ENCODE measurements at regions not wholly inside any gene's neighbourhood (a gene's known extent, or its start where the extent isn't known, plus 50 kb on each side); places are given as distances from the start of the nearest gene placed in this dataset.

DNA sequence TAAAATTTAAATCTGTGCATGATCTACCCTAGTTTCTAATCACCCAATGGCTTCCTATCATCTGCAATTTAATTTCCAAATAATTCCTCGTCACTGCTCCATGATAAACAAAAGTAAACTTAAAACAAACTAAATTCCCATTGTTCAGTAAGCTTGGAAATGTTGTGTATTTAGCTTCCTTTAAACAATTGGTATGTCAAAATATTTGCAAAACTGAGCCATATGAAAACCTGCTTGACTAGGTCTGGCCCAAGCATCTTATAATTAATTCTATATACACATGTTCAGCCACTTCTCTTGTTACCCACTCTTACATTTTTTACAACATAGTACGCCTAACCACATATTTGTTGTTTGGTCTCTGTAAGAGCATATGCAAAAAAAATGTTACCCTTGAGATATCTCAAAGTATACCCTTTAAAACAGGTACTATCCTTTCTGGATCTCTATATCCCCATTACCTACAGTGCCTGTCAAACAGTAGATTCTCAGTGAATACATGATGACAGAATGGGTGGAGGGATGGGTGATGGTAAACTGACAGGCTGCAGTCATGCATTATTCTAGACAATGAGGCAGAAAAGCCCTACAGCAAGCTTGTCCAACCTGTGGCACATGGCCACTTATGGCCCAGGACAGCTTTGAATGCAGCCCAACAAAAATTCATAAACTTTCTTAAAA, 1277.9 kb upstream of the TENM4 start:
- no peak for DNase-seq (ENCODE audit: low read depth, low spot score)

- DNase-seq (ENCODE audit: low read depth, low spot score) = no peak
Observed at GRCh38 chr11:80702264-80702663, 1261.4 kb upstream of the TENM4 start.

DNA sequence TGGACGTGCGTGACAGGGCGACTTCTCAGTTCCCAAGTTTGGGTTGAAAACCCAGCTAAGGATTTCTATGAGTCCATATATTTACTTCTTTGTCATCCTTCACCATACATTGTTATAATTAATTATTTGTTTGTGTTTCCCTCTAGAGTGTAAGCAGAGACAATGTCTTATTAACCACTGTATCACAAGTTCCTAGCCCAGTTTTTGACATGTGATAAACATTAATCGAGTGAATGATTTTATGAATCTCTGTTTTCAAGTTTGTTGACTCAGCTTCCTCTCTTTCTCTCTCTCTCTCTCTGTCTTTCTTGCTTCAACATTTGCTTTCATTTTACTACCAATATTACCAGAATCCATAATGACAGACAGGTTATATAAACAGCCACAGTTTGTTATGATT, 1259.6 kb upstream of the TENM4 start:
- no peak for DNase-seq (ENCODE audit: low read depth, low spot score)

DNA sequence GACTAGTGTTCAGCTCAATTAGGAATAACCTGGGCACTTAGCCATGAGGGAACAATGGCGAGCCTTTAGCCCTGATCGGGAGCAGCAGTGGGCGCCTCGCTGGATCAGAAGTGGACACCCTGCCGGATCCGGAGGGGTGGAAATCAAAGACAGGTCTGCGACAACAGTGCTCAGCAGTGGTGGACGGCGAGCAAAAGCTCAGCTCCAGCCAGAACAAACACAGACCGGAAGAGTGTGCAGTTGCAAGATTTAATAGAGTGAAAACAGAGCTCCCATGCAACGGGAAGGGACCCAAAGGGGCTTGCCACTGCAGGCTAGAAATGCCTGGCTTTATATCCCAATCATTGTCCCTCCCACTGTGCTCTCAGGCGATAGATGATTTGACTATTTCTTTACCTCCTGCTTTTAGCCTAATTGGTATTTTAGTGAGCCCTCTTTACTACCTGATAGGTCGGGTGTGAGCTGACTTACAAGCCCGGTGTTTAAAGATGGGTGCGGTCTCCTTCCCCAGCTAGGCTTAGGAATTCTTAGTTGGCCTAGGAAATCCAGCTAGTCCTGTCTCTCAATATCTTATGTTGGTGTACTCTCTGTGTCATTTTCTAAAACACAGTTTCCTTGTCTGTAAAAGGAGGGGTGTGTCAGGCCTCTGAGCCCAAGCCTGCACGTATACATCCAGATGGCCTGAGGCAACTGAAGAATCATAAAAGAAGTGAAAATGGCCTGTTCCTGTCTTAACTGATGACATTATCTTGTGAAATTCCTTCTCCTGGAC, 1258.8 kb upstream of the TENM4 start:
- DNase-seq (ENCODE audit: low read depth, low spot score) = peak; percentile 17

DNA sequence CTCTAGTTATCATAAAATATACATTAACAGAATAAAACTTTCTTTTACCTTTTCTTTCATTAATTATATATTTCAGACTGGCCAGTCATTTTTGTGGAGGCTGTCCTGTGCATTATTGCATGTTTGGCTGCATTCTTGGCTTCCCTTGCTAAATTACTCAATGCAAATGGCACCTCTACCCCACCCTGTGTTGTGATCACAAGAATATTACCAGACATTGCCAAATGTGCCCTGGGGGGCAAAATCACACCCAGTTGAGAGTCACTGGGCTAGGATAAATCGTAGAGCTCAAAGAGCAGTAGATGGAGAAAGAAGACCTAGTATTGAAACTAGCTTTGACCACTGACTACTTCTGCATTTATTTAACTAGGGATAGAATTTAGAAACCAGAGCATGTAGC, 1257.8 kb upstream of the TENM4 start:
- no peak for DNase-seq (ENCODE audit: low read depth, low spot score)

DNA sequence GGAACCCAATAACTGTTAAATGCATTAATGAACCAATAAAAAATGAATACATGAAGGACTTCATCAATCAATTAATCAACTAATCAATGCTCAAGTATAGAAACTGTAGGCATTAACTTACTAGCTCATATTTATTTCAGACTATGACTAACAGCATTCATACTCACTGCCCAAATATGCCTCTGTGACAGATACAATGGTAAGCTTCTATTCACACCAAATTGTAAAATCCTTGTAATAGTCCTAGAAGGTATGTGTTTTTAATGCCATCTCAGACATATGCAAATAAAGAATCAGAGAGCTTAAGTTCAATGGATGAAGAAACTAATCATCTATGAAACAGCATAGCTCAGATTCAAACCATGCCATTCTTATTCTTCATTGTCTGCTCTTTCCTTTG, 1253.6 kb upstream of the TENM4 start:
- DNase-seq (ENCODE audit: low read depth, low spot score) = no peak

GRCh38 chr11:80687941-80688340, 1247.1 kb upstream of the TENM4 start:
- no peak for DNase-seq (ENCODE audit: low read depth, low spot score)

GRCh38 chr11:80686889-80687288, 1246.1 kb upstream of the TENM4 start:
- DNase-seq (ENCODE audit: low read depth, low spot score) = no peak

DNA sequence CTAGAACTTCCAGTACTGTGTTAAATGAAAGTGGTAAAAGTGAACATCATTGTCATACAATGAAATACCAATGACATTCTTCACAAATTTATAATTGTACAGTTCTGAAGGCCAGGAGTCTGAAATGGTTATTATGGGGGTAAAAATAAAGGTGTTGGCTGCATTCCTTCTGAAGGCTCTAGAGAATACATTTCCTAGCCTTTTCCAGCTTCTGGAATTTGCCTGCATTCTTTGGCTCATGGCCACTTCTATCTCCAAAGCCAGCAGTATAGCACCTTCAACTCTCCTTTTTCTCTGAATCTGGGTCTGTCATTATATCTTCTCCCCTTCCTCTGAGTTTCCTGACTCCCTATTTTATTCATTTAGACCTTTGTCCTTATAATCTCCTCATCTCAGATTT, 1232.7 kb upstream of the TENM4 start:
- no peak for DNase-seq (ENCODE audit: low read depth, low spot score)

GRCh38 chr11:80669620-80670019, 1228.8 kb upstream of the TENM4 start:
- DNase-seq (ENCODE audit: low read depth, low spot score) = no peak

DNA sequence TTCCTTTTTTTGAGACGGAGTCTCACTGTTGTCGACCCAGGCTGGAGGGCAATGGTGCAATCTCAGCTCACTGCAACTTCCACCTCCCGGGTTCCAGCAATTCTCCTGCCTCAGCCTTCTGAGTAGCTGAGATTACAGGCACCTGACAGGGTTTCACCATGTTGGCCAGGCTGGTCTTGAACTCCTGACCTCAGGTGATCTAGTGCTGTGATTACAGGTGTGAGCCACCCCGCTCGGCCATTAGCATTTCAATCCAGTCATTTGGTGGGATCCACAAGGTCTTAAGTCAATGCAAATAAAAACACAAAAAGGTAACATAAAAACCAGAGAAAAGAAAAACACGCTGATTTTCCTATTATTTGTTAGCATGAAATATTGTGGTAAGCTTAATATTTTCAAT, 1227.2 kb upstream of the TENM4 start:
- DNase-seq (ENCODE audit: low read depth, low spot score) = no peak

- DNase-seq (ENCODE audit: low read depth, low spot score) = no peak
Observed at GRCh38 chr11:80655834-80656233, 1215.0 kb upstream of the TENM4 start.

DNA sequence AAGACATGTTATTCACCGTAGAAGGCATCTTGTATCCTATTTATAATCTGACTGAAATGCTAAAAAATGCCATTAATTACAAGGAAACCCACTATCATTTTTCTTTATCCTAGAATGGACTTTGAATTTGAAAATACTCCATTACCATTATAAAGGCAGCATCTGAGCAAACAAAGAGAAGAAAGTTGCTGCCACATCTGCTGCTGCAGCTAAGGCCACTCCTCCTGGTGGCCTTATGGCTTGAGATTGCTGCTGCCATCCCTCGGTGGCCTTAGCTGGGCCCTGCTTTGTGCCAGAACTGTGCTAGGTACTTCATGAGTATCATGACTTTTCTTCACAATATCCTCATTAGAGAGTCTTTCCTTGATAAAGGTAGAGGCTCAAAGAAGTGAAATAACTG, 1210.1 kb upstream of the TENM4 start:
- no peak for DNase-seq (ENCODE audit: low read depth, low spot score)

DNA sequence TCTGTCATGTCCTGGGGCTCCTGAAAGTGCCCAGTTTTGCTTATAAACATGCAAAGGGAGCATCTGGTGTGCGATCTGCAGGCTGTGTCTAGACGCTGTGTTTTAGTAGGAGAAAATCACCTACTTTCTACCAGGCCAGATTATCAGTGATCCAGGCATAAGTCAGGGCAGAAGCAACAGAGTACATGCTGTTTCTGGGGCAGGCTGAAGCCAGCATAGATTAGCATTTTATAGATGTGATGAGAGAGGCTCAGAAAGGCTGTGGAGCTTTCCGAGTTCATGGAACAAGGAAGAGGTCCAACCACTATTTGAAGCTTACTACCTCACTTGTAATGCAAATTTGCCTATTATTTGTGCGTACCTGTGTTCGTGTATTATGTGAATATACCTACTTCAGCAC, 1208.4 kb upstream of the TENM4 start:
- DNase-seq (ENCODE audit: low read depth, low spot score) = no peak

DNA sequence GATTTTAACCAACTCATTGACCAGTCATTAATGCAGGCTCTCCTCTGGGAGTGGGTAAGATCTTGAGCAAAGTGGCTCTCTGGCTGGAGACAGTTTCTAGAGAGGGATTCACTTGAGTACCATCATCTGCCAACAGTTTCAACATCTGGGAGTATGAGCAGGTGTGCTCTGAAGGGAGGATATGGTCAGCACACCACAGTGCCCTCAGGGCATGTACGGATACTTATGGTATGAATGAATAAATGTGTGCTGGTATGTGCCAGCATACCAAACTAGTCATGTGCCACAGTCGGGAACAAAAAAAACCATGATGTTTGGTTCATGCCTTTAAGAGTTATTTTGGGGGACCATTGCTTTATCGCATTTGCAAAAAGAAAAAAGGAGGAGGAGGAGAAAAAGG, 1197.5 kb upstream of the TENM4 start:
- DNase-seq (ENCODE audit: low read depth, low spot score) = no peak

- DNase-seq (ENCODE audit: low read depth, low spot score) = no peak
Observed at GRCh38 chr11:80637571-80637970, 1196.7 kb upstream of the TENM4 start.

- no peak for DNase-seq (ENCODE audit: low read depth, low spot score)
Observed at GRCh38 chr11:80636999-80637398, 1196.2 kb upstream of the TENM4 start.

- no peak for DNase-seq (ENCODE audit: low read depth, low spot score)
Observed at GRCh38 chr11:80635178-80635577, 1194.3 kb upstream of the TENM4 start.

DNA sequence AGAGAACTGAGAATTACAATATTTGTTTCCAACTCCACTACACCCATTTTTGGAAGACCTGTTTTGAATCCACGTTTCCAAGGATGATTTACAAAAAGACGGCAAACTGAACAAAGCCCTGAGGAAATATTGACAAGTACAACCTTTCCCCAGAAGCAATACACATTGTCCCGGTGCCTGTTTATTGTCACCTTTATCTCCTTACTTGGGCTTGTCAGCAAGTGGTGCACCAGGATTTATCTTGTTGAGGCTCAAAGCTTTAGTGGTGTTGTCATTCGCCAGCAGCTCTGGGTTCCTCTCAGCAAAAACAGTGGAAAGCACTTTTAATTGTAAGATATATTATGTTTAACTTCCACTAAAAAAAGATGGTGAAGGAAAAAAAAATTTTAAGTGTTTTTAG, 1191.9 kb upstream of the TENM4 start:
- DNase-seq (ENCODE audit: low read depth, low spot score) = no peak

DNA sequence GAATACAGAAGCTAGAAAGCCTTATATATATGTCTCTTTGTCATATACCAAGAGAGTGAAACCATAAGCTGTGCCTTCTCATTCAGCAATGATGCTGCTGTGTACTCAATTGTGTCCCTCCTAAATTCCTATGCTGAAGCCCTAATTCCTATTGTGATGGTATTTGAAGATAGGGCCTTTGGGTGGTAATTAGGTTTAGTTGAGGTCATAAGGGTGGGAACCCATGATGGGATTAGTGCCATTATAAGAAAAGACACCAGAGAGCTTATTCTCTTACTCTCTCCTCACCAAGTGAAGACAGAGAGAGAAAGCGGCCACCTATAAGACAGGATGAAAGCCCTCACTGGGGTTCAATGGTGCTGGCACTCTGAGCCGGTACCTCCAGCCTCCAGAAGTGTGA, 1191.3 kb upstream of the TENM4 start:
- no peak for DNase-seq (ENCODE audit: low read depth, low spot score)

GRCh38 chr11:80629466-80629865, 1188.6 kb upstream of the TENM4 start:
- no peak for DNase-seq (ENCODE audit: low read depth, low spot score)

DNA sequence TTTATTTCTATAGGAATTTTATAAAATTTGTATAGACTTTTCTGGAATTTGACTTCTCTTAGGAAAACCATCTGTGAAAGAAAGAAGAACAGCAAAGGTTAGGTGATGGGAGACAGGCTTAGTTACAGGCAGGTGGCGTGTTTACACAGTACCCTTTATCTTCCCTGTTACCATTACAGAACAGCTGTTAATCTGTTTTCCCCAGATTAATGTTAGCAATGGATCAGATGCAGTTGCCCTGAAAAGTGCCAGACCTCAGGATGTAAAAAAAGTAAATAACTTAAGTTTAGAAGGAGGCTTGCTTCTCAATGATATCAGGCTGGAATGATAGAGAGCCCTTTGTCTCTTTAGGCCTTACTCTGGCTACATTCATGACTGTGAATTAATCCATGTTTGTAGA, 1186.5 kb upstream of the TENM4 start:
- no peak for DNase-seq (ENCODE audit: low read depth, low spot score)

DNA sequence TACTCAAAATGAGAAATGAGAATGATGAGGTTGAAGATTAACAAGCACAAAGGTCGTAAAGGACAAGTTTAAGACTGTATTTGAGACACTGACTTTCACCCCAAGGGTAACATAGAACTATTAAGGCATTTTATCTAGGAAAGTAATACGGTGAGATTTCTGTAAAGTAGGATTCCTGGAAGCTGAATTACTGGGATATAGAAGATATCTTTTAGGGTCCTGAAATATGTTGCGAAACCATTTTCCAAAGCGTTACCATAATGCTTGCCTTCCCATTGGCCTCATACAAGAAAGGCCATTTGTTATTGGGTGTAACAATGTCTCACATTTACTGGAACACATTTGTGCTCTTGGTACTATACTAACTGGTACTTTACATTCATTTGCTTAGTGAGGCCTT, 1185.9 kb upstream of the TENM4 start:
- DNase-seq (ENCODE audit: low read depth, low spot score) = no peak

DNA sequence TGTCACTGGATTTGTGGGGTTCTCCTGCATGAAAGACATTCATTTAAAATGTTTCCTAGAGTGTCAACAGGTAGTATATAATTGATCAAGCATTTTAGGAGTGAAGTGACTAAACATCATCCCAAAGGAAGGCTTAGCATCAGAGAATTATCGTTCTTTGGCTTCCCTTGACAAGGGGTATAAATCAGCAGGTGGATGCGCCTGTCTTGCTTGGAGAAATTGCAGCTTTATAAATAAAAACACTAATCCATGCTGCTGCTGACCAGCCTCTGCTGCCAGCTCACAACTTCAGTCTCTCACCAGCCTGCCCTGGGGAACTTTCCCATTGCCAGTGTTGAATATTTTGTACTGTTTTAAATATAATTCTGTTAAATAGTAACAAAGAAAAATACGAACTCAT, 1184.7 kb upstream of the TENM4 start:
- DNase-seq (ENCODE audit: low read depth, low spot score) = no peak

Measured in smooth muscle cell of the brain vasculature (primary cell).